GM10248 (cell line): ENCODE measurements at regions not wholly inside any gene's neighbourhood (a gene's known extent, or its start where the extent isn't known, plus 50 kb on each side); places are given as distances from the start of the nearest gene placed in this dataset.

Source experiments
- CTCF ChIA-PET: fragments of 300-600 bp; sonication (Branson Sonifier 250); formaldehyde crosslinking; extraction: SDS; loops from one replicate; lab custom pipeline; 2021; ENCODE audit warnings: antibody characterized with exemption; lab: Yijun Ruan, JAX
- POLR2A ChIA-PET: fragments of 350-650 bp; sonication (Branson Sonifier 250); formaldehyde crosslinking; extraction: SDS; loops from one replicate; lab custom pipeline; 2020; ENCODE audit warnings: antibody characterized with exemption; lab: Yijun Ruan, JAX
- DNase-seq: peaks from one replicate; pipeline ENCODE4 v3.0.0; 2012; ENCODE audit errors: extremely low spot score
- TF ChIP-seq, protein P1 (sequence below): IDR thresholded peaks from 2 replicates; pipeline ENCODE4 v1.5.1; 2012; ENCODE audit warnings: mild to moderate bottlenecking, low read depth; ENCODE audit errors: extremely low read depth, missing control alignments, control extremely low read depth

- TF ChIP-seq, protein P1, sequence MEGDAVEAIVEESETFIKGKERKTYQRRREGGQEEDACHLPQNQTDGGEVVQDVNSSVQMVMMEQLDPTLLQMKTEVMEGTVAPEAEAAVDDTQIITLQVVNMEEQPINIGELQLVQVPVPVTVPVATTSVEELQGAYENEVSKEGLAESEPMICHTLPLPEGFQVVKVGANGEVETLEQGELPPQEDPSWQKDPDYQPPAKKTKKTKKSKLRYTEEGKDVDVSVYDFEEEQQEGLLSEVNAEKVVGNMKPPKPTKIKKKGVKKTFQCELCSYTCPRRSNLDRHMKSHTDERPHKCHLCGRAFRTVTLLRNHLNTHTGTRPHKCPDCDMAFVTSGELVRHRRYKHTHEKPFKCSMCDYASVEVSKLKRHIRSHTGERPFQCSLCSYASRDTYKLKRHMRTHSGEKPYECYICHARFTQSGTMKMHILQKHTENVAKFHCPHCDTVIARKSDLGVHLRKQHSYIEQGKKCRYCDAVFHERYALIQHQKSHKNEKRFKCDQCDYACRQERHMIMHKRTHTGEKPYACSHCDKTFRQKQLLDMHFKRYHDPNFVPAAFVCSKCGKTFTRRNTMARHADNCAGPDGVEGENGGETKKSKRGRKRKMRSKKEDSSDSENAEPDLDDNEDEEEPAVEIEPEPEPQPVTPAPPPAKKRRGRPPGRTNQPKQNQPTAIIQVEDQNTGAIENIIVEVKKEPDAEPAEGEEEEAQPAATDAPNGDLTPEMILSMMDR: no peak
- no peak for DNase-seq
- CTCF ChIA-PET: interaction anchor here (1.1 to 1.3 kb wide), 2 partner anchors 8 to 9 kb away, joined by 3 to 6 read pairs; no protein-coding TSS in a partner anchor
- POLR2A ChIA-PET: no interaction called here
Observed at GRCh38 chr20:10897336-10897735, 223.5 kb upstream of the JAG1 start.

DNA sequence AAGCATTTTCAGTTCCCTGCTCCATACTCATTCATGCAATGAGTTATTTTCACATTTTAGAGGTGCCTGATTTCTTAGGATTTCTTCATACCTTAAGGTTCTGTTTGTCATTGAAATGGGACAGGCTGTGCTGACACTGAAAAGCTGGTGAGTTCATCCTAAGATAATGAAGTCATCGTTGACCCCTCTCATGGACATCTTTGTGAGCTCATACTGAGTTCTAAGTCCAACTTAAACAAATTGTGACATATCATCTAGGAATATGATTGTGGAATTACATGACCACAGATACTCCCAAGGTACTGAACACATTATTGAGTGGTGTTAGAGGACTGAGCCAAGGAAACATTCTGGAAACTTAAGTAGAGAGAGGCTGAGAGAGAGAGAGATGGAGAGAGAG, 224.8 kb upstream of the JAG1 start:
- TF ChIP-seq, protein P1: no peak
- DNase-seq: no peak
- POLR2A ChIA-PET: no interaction called here
- CTCF ChIA-PET: no interaction called here

GRCh38 chr20:10902174-10902573, 228.4 kb upstream of the JAG1 start:
- ChIA-PET POLR2A (no interaction called here), CTCF (interaction anchor here (1.2 kb wide), 1 partner anchor 12 kb away, joined by 3 read pairs; no protein-coding TSS in a partner anchor)
- no peak for DNase-seq
- TF ChIP-seq, protein P1: no peak

GRCh38 chr20:10902576-10903282, 228.9 kb upstream of the JAG1 start:
- no peak for DNase-seq
- TF ChIP-seq, protein P1: no peak
- POLR2A ChIA-PET: no interaction called here
- CTCF ChIA-PET: interaction anchor here (1.2 kb wide), 1 partner anchor 11 kb away, joined by 3 read pairs; no protein-coding TSS in a partner anchor

- TF ChIP-seq, protein P1: no peak
- ChIA-PET CTCF (interaction anchor here (1.1 kb wide), 1 partner anchor 13 kb away, joined by 4 read pairs; no protein-coding TSS in a partner anchor), POLR2A (no interaction called here)
- DNase-seq: no peak
Observed at GRCh38 chr20:10906834-10907233, 233.0 kb upstream of the JAG1 start.

DNA sequence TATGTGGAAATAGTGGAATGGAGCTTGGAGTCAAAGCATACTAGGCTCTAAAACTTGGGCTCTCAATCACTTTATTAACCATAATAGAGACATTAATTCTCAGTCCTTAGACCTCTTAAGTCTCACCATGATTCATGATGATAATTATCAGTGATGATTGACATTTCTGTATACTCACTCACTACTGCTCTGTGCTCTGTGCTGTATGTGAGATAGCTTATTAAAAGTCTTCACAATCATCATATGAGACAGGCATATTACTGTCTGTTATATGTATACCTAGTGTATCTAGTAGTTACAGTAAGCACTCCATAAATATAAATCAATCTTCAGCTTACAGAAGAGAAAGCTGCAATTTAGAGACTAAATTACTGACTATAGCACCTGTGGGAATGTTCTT, 236.0 kb upstream of the JAG1 start:
- no peak for DNase-seq
- TF ChIP-seq, protein P1: no peak
- CTCF ChIA-PET: interaction anchor here (1.1 kb wide), 2 partner anchors 15 to 92 kb away, joined by 3 read pairs; no protein-coding TSS in a partner anchor
- POLR2A ChIA-PET: no interaction called here
